ENCODE measurements at regions not wholly inside any gene's neighbourhood (a gene's known extent, or its start where the extent isn't known, plus 50 kb on each side); places are given as distances from the start of the nearest gene placed in this dataset.

DNA sequence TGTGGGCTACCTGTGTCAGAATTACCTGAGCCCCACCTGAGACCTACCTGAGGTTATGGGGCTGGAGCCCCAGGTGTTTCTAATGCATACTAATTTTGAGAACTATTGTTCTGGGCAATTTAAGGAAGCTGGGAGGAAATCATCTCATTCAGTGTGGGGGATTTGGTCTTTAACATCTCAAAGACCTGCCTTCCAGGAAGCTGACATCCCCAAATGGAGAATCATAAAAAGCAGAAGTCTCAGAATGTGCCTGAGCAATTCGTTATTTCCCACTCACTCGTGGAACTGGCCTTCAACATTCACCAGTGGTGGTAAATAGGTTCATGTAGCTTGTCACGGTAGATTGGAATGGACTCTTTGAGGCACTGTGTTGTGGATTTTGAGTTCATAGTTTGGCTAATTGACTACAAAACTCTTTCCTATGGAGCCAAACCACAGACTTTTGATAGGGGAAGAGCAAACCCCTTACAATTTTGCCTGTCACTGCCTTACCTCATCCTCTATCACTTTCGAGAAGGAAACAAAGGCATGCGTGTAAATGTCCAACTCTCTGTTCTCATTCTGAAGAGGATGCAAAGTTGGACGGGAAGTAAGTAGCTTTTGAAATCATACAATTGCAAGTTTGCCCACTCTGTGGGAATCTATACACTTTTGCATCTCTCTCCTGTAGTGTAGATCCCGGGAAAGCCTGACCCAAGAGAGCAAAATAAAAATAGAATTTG, 521.0 kb upstream of the MDFIC2 start:
- TF ChIP-seq, protein P1, sequence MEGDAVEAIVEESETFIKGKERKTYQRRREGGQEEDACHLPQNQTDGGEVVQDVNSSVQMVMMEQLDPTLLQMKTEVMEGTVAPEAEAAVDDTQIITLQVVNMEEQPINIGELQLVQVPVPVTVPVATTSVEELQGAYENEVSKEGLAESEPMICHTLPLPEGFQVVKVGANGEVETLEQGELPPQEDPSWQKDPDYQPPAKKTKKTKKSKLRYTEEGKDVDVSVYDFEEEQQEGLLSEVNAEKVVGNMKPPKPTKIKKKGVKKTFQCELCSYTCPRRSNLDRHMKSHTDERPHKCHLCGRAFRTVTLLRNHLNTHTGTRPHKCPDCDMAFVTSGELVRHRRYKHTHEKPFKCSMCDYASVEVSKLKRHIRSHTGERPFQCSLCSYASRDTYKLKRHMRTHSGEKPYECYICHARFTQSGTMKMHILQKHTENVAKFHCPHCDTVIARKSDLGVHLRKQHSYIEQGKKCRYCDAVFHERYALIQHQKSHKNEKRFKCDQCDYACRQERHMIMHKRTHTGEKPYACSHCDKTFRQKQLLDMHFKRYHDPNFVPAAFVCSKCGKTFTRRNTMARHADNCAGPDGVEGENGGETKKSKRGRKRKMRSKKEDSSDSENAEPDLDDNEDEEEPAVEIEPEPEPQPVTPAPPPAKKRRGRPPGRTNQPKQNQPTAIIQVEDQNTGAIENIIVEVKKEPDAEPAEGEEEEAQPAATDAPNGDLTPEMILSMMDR (IDR thresholded peaks at IDR 0.05): no peak

DNA sequence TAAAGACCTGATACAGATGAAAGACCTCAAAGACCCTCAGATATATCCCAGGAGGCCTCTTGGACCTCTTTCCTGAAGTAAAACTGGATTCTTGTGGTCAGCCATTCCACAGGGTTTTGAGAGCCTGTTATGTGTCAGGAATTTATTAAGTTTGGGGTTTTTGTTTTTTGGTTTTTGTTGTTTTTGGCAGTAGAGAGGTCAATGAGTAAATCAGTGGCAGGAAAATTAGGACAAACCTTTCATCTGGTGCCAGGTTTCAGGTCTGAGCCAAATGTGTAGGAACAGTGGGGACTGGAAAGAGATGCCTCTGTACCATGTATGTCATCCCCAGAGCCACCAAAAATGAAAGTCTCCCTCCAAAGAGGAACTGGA, 520.4 kb upstream of the MDFIC2 start:
- TF ChIP-seq, protein P1 (IDR thresholded peaks at IDR 0.05): no peak

DNA sequence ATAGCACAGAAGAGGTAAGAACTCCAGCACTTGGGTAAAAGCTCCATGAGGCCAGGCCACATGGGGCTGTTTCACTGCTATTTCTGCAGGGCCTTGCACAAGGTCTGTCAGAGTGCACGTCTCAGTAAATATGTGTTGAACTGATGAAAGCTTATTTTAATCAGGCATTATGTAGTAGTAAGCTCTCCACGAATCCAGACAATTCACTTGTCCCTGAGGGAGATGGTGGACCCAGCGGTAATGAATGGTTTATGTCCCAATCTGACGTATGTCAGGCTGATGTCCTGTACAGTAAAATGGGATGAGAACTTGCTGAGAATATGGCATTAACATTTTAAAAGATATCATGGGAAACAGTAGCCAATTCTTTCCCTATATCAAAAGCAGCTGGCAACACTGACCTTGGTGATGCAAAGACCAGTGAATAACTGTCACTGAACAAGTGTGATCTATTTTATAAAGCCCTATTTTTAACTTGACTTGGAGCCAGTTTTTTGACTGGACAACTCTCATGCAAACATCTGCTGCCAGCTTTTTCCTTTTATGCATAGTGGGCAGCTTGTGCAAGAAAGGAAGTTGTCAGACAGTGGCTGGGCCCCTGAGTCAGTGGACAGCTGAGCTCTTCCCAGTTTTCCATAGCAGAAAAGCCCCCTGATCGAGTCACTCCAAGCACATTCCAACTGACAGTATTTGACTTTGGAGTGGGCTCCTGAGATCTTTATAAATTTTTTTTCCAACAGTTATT, 519.8 kb upstream of the MDFIC2 start:
- TF ChIP-seq, protein P1 (IDR thresholded peaks at IDR 0.05): no peak

DNA sequence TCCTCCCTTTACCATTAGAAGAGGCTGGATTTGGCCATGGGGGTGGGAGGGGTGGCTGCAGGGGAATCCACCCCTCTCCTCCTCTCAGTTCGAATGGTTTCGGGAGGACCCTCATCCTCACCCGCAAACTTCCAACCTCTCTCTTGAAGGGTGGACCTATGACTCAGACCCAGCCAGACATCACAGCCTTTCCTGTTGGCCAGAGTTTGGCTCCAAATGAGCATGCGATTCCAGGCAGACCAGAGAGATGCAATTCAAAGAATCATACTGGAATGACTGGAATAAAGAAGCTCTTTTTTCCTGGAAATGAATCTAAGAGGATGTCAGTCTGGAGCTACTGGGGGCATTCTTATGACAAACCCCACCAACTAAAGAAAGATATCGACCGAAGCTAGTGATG, 516.7 kb upstream of the MDFIC2 start:
- TF ChIP-seq, protein P1 (IDR thresholded peaks at IDR 0.05): no peak

DNA sequence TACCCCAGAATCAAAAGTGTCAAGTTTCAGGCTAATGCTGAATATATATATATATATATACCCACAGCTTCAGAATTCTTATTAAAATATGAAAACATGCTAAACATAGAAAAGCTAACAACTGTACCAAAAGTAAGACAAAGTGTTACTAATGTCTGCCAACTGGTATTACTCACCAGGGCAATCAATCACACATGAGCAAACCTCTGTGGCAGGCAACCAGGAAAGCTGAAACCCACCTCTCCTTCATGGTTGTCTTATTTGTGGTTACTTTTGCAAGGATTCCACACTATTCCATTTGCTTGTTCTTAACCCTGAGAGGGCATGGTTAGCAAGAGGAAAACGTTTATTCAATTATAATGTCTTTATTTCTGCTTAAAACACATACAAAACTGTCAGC, 512.3 kb upstream of the MDFIC2 start:
- TF ChIP-seq, protein P1 (IDR thresholded peaks at IDR 0.05): no peak

DNA sequence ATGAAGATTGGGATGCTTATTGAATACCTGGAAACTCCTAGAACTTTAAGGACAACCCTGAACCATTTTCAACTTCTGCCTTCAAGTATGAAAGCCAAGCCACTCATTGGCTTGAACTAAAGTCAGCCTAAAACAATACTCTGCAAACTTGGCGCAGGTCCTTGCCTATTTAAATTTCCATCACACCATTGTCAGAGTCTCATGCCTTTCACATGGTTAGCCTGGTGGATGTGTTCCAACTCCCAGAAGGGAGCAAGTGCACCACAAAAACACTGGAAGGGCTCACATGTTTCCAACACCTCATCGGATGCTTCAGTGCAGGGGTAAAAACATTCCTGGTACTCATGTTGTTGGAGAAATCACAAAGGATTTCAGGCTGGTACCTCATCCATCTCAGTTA, 511.6 kb upstream of the MDFIC2 start:
- TF ChIP-seq, protein P1 (IDR thresholded peaks at IDR 0.05): no peak

DNA sequence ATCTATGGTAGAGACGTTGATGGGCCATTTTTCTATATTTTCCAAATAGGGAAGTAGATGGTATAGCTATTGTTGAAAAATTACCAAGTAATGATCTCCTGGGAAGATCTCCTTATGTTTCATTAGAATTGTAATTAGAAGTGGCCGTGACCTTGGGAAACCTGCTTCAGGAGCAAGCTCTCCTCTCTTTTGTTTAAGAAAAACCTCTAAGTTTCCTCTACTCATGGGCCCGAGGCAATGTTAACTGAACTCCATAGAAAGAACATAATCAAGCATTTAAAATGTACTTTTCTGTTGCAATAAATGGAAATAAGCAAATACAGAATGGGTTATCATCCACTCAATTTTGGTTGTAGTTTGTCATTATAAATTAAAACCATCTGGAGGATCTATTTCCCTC, 511.2 kb upstream of the MDFIC2 start:
- TF ChIP-seq, protein P1 (IDR thresholded peaks at IDR 0.05): no peak
